Karpas-422 (cell line): ENCODE measurements at regions not wholly inside any gene's neighbourhood (a gene's known extent, or its start where the extent isn't known, plus 50 kb on each side); places are given as distances from the start of the nearest gene placed in this dataset.

Experiments
- DNase-seq: peaks from one replicate; pipeline ENCODE4 v3.0.0-alpha.2; 2015
- H2AFZ ChIP-seq: fragments of 200-600 bp; sonication (generic); 2 replicates; pipeline ENCODE4 v1.6.1; 2014; ENCODE audit warnings: antibody characterized with exemption, low read length, mixed read lengths
- H3K27ac ChIP-seq: fragments of 200-600 bp; sonication (generic); 2 replicates; pipeline ENCODE4 v1.5.1; 2014; ENCODE audit warnings: mild to moderate bottlenecking, low read length, moderate library complexity
- H3K27me3 ChIP-seq: fragments of 200-600 bp; sonication (generic); 2 replicates; pipeline ENCODE4 v1.6.1; 2014; ENCODE audit warnings: low read length, mixed read lengths
- H3K36me3 ChIP-seq: fragments of 200-600 bp; sonication (generic); 2 replicates; pipeline ENCODE4 v1.6.1; 2014; ENCODE audit warnings: low read length, mixed read lengths; ENCODE audit not compliant: insufficient read depth
- H3K4me1 ChIP-seq: fragments of 200-600 bp; sonication (generic); 2 replicates; pipeline ENCODE4 v1.6.1; 2014; ENCODE audit warnings: mild to moderate bottlenecking, low read length, mixed read lengths
- H3K4me2 ChIP-seq: fragments of 200-600 bp; sonication (generic); 2 replicates; pipeline ENCODE4 v1.6.1; 2014; ENCODE audit warnings: low read length, low read depth, mild to moderate bottlenecking; ENCODE audit not compliant: poor library complexity, severe bottlenecking
- H3K4me3 ChIP-seq: fragments of 200-600 bp; sonication (generic); 2 replicates; pipeline ENCODE4 v1.5.1; 2014; ENCODE audit warnings: mild to moderate bottlenecking, antibody characterized with exemption, low read length, mixed read lengths
- H3K79me2 ChIP-seq: fragments of 200-600 bp; sonication (generic); 2 replicates; pipeline ENCODE4 v1.6.1; 2014; ENCODE audit warnings: mild to moderate bottlenecking, low read length, mixed read lengths
- H3K9ac ChIP-seq: fragments of 200-600 bp; sonication (generic); 2 replicates; pipeline ENCODE4 v1.6.0; 2014; ENCODE audit warnings: low read length
- H3K9me2 ChIP-seq: fragments of 200-600 bp; sonication (generic), shearing (Covaris generic); replicated peaks from 2 replicates; pipeline ENCODE4 v1.6.0; 2014; ENCODE audit warnings: mild to moderate bottlenecking, low read length, moderate library complexity; ENCODE audit not compliant: insufficient read depth
- H3K9me3 ChIP-seq: fragments of 300-700, 200-600 bp; sonication (generic); 2 replicates; pipeline ENCODE4 v1.6.1; 2014; ENCODE audit warnings: low read length, mixed read lengths
- H4K20me1 ChIP-seq: fragments of 200-600 bp; sonication (generic); 2 replicates; pipeline ENCODE4 v1.6.1; 2014; ENCODE audit warnings: mild to moderate bottlenecking, antibody characterized with exemption, low read length, low read depth; ENCODE audit not compliant: insufficient read depth

DNA sequence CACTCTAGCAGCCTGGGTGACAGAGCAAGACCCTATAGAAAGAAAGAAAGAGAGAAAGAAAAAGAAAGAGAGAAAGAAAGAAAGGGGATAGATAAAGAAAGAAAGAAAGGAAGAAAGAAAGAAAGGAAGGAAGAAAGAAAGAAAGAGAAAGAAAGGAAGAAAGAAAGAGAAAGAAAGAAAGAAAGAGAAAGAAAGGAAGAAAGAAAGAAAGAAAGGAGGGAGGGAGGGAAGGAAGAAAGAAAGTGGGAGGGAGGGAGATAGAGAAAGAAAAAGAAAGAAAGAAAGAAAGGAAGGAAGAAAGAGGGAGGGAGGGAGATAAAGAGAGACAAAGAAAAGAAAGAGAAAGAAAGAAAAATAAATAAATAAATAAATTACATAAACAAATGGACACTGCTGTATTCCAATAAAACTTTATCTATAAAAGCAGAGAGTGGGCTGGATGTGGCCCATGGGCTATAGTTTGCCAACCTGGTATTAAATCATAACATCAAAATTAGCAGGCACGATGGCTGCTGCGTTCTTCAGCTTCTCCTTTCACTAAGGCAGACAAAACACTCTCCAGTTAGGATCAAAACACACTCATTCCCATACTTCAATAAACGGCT lies 165.0 kb downstream of the ZNF674 start:
- H4K20me1 ChIP-seq, result no peaks in the 10 kb centered on the region
- no peaks in the 10 kb centered on the region for H3K79me2 ChIP-seq
- DNase-seq, result no peak
- no peak overlapping the region for H2AFZ ChIP-seq
- no peaks in the 10 kb centered on the region for H3K4me1 ChIP-seq
- H3K27ac ChIP-seq, result no peak overlapping the region
- no peaks in the 10 kb centered on the region for H3K36me3 ChIP-seq
- H3K9me3 ChIP-seq, result no peaks in the 10 kb centered on the region
- no peaks in the 10 kb centered on the region for H3K27me3 ChIP-seq
- H3K9ac ChIP-seq, result no peak overlapping the region
- no peaks in the 10 kb centered on the region for H3K9me2 ChIP-seq
- no peak overlapping the region for H3K4me3 ChIP-seq
- no peak overlapping the region for H3K4me2 ChIP-seq

DNA sequence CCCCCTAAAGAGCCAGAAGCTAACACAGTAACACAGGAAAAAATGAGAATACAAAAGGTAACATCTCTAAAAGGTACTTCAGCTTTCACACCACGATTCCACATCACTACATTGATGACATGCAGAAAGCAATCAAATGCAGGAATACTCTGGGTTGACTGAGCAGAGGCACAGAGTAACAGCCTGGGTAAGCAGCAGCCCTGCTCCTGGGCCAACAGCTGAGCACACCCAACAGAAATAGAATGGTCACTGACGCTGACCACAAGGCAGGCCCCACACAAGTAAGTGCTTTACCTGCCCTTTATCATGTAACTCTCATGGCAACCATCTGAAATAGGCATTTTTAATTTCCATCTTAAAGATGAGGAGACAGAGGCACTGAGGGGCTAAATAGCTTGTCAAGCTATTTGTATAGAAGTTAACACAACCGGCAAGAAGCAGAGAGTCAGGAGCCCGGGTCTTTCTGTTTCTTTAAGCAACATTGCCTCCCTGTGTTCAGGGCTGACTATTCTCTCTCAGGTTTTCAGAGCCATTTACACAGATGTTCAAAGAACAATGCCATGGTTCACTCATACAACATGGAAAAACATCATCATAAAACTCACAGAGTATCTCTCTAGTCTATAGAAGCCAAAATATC lies 168.9 kb downstream of the ZNF674 start:
- no peak overlapping the region for H3K4me2 ChIP-seq

DNA sequence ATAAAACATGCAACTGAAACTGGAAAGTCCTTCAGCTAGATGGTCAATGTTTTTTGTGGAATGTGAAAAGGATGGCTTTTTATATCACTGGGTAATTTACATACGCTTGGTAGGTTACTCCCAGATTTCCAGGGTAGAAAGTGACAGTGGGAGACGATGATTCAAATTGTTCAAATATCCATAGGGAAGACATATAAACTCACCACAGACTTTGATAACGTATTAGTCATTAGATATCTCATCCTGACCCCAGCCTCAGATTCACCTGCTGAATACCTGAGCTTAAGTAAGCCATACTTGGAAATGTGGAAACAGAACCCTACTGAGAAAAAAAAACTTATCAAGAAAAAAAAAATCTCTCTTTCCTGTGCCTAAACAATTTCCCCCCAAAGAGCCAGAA lies 169.4 kb downstream of the ZNF674 start:
- Histone ChIP-seq H3K27me3 (no peaks in the 10 kb centered on the region), H3K27ac (no peak overlapping the region), H4K20me1 (no peaks in the 10 kb centered on the region), H3K36me3 (no peaks in the 10 kb centered on the region), H3K79me2 (no peaks in the 10 kb centered on the region), H3K4me1 (no peaks in the 10 kb centered on the region), H3K4me2 (no peak overlapping the region), H2AFZ (no peak overlapping the region), H3K9me2 (no peaks in the 10 kb centered on the region), H3K4me3 (no peak overlapping the region), H3K9ac (no peak overlapping the region), H3K9me3 (no peaks in the 10 kb centered on the region)
- no peak for DNase-seq

More for the DNA sequence above, 168.9 kb downstream of the ZNF674 start:
- Histone ChIP-seq H3K27me3 (no peaks in the 10 kb centered on the region), H3K79me2 (no peaks in the 10 kb centered on the region), H3K9ac (no peak overlapping the region), H4K20me1 (no peaks in the 10 kb centered on the region), H3K36me3 (no peaks in the 10 kb centered on the region), H3K9me2 (no peaks in the 10 kb centered on the region), H3K4me3 (no peak overlapping the region), H3K27ac (no peak overlapping the region), H2AFZ (no peak overlapping the region), H3K4me1 (no peaks in the 10 kb centered on the region), H3K9me3 (no peaks in the 10 kb centered on the region)
- peak; percentile 64 for DNase-seq

- Histone ChIP-seq H3K9me3 (no peaks in the 10 kb centered on the region), H3K4me1 (no peaks in the 10 kb centered on the region), H2AFZ (no peak overlapping the region), H3K27ac (no peak overlapping the region), H4K20me1 (no peaks in the 10 kb centered on the region), H3K36me3 (no peaks in the 10 kb centered on the region), H3K27me3 (no peaks in the 10 kb centered on the region), H3K4me3 (no peak overlapping the region), H3K9ac (no peak overlapping the region), H3K79me2 (no peaks in the 10 kb centered on the region), H3K4me2 (no peak overlapping the region), H3K9me2 (no peaks in the 10 kb centered on the region)
- DNase-seq, result no peak
Observed at GRCh38 chrX:46374371-46374770, 170.8 kb downstream of the ZNF674 start.

GRCh38 chrX:46367491-46367890 lies 177.7 kb downstream of the ZNF674 start:
- Histone ChIP-seq H3K79me2 (no peaks in the 10 kb centered on the region), H3K4me1 (no peaks in the 10 kb centered on the region), H3K4me3 (no peak overlapping the region), H3K9me2 (no peaks in the 10 kb centered on the region), H4K20me1 (no peaks in the 10 kb centered on the region), H3K4me2 (no peak overlapping the region), H2AFZ (no peak overlapping the region), H3K9ac (no peak overlapping the region), H3K27me3 (no peaks in the 10 kb centered on the region), H3K36me3 (no peaks in the 10 kb centered on the region), H3K27ac (no peak overlapping the region), H3K9me3 (no peaks in the 10 kb centered on the region)
- no peak for DNase-seq

DNA sequence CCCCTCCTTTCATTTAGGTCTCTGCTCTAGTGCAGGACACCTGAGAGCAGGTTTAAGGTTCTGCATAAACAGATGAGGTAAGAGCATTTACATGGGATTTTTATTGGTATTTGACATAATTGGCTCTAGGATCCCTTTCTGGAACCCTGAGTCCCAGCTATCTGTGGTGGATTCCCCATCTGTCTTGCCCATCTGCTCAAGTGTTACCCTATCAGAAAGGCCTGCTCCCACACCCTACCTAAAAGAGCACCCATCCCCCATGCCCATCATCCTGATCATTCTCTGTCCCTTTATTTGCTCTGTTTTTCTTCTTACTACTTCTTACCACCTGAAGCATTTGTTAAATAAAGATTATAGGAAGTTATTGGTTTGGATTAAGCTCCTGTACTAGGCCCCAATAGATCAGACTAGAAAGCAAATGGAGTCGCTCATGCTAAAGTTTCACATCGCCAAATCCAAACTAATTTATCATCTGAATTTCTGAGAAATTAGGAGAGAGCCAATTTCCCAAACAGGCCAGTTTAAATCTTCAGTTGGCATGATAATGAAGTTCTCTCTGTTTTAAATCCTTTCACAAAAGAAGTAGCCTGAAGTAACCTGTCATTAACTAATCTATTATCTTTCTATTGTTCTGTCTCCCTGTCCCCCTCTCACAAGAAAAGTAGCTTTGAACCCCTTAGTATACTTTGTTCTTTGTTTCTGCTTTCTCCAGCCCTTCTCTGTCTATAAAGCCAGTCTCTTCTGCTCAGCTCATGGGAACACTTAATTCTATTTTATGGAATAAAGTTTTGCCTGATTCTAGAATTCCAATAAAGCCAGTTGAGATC lies 178.6 kb downstream of the ZNF674 start:
- no peak overlapping the region for H3K9ac ChIP-seq
- H3K27ac ChIP-seq, result no peak overlapping the region
- no peaks in the 10 kb centered on the region for H3K36me3 ChIP-seq
- no peaks in the 10 kb centered on the region for H3K27me3 ChIP-seq
- DNase-seq, result no peak
- H3K79me2 ChIP-seq, result no peaks in the 10 kb centered on the region
- H3K9me2 ChIP-seq, result no peaks in the 10 kb centered on the region
- no peaks in the 10 kb centered on the region for H3K4me1 ChIP-seq
- H3K9me3 ChIP-seq, result no peaks in the 10 kb centered on the region
- no peak overlapping the region for H3K4me3 ChIP-seq
- H3K4me2 ChIP-seq, result no peak overlapping the region
- H4K20me1 ChIP-seq, result no peaks in the 10 kb centered on the region
- H2AFZ ChIP-seq, result no peak overlapping the region

- H3K9me2 ChIP-seq, result 0 out of 2 replicates have a peak, but pooled peaks cover 3% of the 10 kb centered on the region
- no peaks in the 10 kb centered on the region for H4K20me1 ChIP-seq
- H2AFZ ChIP-seq, result no peak overlapping the region
- no peak overlapping the region for H3K27ac ChIP-seq
- H3K79me2 ChIP-seq, result no peaks in the 10 kb centered on the region
- no peaks in the 10 kb centered on the region for H3K9me3 ChIP-seq
- H3K4me3 ChIP-seq, result no peak overlapping the region
- no peaks in the 10 kb centered on the region for H3K27me3 ChIP-seq
- no peaks in the 10 kb centered on the region for H3K36me3 ChIP-seq
- DNase-seq, result no peak
- no peaks in the 10 kb centered on the region for H3K4me1 ChIP-seq
- H3K9ac ChIP-seq, result no peak overlapping the region
- H3K4me2 ChIP-seq, result no peak overlapping the region
Observed at GRCh38 chrX:46354481-46354880, 190.7 kb downstream of the ZNF674 start.

DNA sequence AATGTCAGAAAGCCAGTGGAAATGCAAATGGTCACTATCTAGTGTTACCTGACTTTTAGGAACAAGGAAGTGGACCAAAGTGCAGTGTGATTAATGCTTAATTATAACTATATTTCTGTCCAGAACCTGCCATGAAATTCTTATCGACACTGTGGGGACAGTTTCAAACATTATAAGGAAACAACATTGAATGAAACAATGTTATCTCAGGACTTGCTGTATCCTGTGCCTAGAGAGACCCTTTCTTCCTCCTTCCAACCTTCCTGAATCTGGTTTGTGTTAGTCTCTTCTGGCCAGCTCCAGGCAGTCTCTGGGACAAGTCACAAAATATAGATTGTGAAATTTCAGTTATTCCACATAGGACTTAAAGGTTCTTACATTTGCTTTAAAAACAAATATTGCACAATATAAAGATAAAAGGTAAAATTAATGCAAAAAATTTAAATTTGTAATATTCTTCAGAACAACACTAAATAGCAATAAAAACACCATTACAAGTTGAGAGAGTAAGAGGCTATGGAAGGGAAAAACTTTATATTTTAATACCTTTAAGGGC lies 203.4 kb downstream of the ZNF674 start:
- Histone ChIP-seq H3K4me3 (no peak overlapping the region), H2AFZ (no peak overlapping the region), H3K79me2 (no peaks in the 10 kb centered on the region), H3K27me3 (no peaks in the 10 kb centered on the region), H3K9me3 (no peaks in the 10 kb centered on the region), H3K4me2 (no peak overlapping the region), H3K9ac (no peak overlapping the region), H4K20me1 (no peaks in the 10 kb centered on the region), H3K36me3 (no peaks in the 10 kb centered on the region), H3K4me1 (no peaks in the 10 kb centered on the region), H3K27ac (no peak overlapping the region), H3K9me2 (no peaks in the 10 kb centered on the region)
- DNase-seq, result no peak
